B cell (primary cell): ENCODE measurements at regions not wholly inside any gene's neighbourhood (a gene's known extent, or its start where the extent isn't known, plus 50 kb on each side); places are given as distances from the start of the nearest gene placed in this dataset.

Experiments
- ATAC-seq: fragments of 200-7000 bp; cut with Tn5 transposase; one replicate; pipeline ENCODE4 v1.10.0; 2021; ENCODE audit warnings: low read depth, mild to moderate bottlenecking, moderate number of reproducible peaks, moderate library complexity
- CTCF ChIA-PET: fragments of 350-600 bp; sonication (Branson Sonifier 250); formaldehyde crosslinking; loops from one replicate; lab custom pipeline; 2021; ENCODE audit warnings: antibody characterized with exemption, inconsistent platforms; lab: Charles Lee
- POLR2A ChIA-PET: fragments of 350-600 bp; sonication (Branson Sonifier 250); formaldehyde crosslinking; loops from one replicate; lab custom pipeline; 2021; ENCODE audit warnings: antibody characterized with exemption; lab: Charles Lee
- DNase-seq: peaks from one replicate; pipeline ENCODE4 v3.0.0; 2013
- H2AFZ ChIP-seq: 2 replicates; pipeline ENCODE4 v1.6.1; 2012; ENCODE audit warnings: mild to moderate bottlenecking, low read depth, low read length; ENCODE audit not compliant: insufficient read depth, poor library complexity, severe bottlenecking
- H3K27ac ChIP-seq, 2 donors: 1 replicate in 1 of 2; 2 replicates in 1 of 2; pipeline ENCODE4 v1.5.1; 2012 to 2013; ENCODE audit warnings: low read length in 2 of 2, mild to moderate bottlenecking in 2 of 2, moderate library complexity in 1 of 2
- H3K27me3 ChIP-seq, 4 experiments: fragments of 200-600 bp in 1 of 4; sonication (generic) in 1 of 4; replicated peaks in 1 of 4; 1 replicate in 2 of 4; 2 replicates in 2 of 4; pipeline versions ENCODE4 v1.6.1 to v1.7.0; 2013 to 2016; ENCODE audit warnings: low read length in 3 of 4, mild to moderate bottlenecking in 2 of 4, mixed read lengths in 1 of 4, moderate library complexity in 1 of 4; ENCODE audit not compliant: insufficient read depth in 4 of 4, control insufficient read depth in 3 of 4; ENCODE audit errors: control extremely low read depth in 1 of 4
- H3K36me3 ChIP-seq, 2 experiments: replicated peaks in 1 of 2; 1 replicate in 1 of 2; 2 replicates in 1 of 2; pipeline versions ENCODE4 v1.6.1 to v1.7.1; 2013; ENCODE audit warnings: low read length in 1 of 2; ENCODE audit not compliant: insufficient read depth in 2 of 2, control insufficient read depth in 1 of 2; ENCODE audit errors: control extremely low read depth in 1 of 2, extremely low read depth in 1 of 2
- H3K4me1 ChIP-seq, 2 donors: fragments of 200-600 bp in 1 of 2; sonication (generic) in 1 of 2; 1 replicate in 1 of 2; 2 replicates in 1 of 2; pipeline versions ENCODE4 v1.5.1 to v1.6.1; 2013 to 2017; ENCODE audit warnings: low read length in 2 of 2; ENCODE audit not compliant: control insufficient read depth in 2 of 2, insufficient read depth in 2 of 2
- H3K4me2 ChIP-seq: replicated peaks from 2 replicates; pipeline ENCODE3; 2012; ENCODE audit warnings: mild to moderate bottlenecking, low read depth, low read length; ENCODE audit not compliant: poor library complexity, severe bottlenecking
- H3K4me3 ChIP-seq, 5 experiments: fragments of 200-600 bp in 1 of 5; sonication (generic) in 1 of 5; 1 replicate in 3 of 5; 2 replicates in 2 of 5; pipeline versions ENCODE4 v1.5.1 to v1.7.0; 2011 to 2016; ENCODE audit warnings: low read length in 4 of 5, mild to moderate bottlenecking in 4 of 5, low read depth in 2 of 5, control low read depth in 1 of 5, moderate library complexity in 1 of 5; ENCODE audit not compliant: insufficient read depth in 1 of 5; ENCODE audit errors: control extremely low read depth in 1 of 5, extremely low read depth in 1 of 5
- H3K79me2 ChIP-seq: fragments of 200-600 bp; sonication (generic); one replicate; pipeline ENCODE4 v1.6.0; 2016; ENCODE audit warnings: low read length; ENCODE audit not compliant: control insufficient read depth, insufficient read depth
- H3K9ac ChIP-seq: fragments of 200-600 bp; sonication (generic); 2 replicates; pipeline ENCODE4 v1.6.1; 2017; ENCODE audit warnings: mild to moderate bottlenecking, low read length, moderate library complexity
- H3K9me3 ChIP-seq, 3 donors: one replicate each; pipeline versions ENCODE4 v1.6.1 to v1.7.1; 2013; ENCODE audit warnings: low read length in 2 of 3; ENCODE audit not compliant: control insufficient read depth in 2 of 3, insufficient read depth in 1 of 3; ENCODE audit errors: control extremely low read depth in 1 of 3
- H4K20me1 ChIP-seq: 2 replicates; pipeline ENCODE4 v1.6.0; 2012; ENCODE audit warnings: mild to moderate bottlenecking, low read length; ENCODE audit not compliant: insufficient read depth, control insufficient read depth, poor library complexity, severe bottlenecking
- H3K27ac Mint-ChIP-seq: one replicate; pipeline ENCODE4 v1.8.0; 2021; ENCODE audit warnings: mixed read lengths
- H3K27me3 Mint-ChIP-seq: one replicate; pipeline ENCODE4 v1.8.0; 2021; ENCODE audit warnings: mixed read lengths
- H3K4me1 Mint-ChIP-seq: one replicate; pipeline ENCODE4 v1.8.0; 2021; ENCODE audit warnings: mixed read lengths
- H3K4me3 Mint-ChIP-seq: one replicate; pipeline ENCODE4 v1.8.0; 2021; ENCODE audit warnings: mixed read lengths
- H3K9me3 Mint-ChIP-seq: one replicate; pipeline ENCODE4 v1.8.0; 2022; ENCODE audit warnings: mixed read lengths; ENCODE audit not compliant: insufficient read depth
- CTCF ChIP-seq: fragments of 200-600 bp; IDR thresholded peaks from one replicate; pipeline ENCODE4 v1.8.0; 2022; ENCODE audit warnings: antibody characterized with exemption, mild to moderate bottlenecking
- EZH2 ChIP-seq: IDR thresholded peaks from 2 replicates; pipeline ENCODE4 v1.6.1; 2012; ENCODE audit warnings: borderline replicate concordance, low read depth, mild to moderate bottlenecking, moderate library complexity, low read length; ENCODE audit not compliant: insufficient read depth, poor library complexity, severe bottlenecking
- WGBS: methylation state at CpG from one replicate; pipeline ENCODE4 v1.1.5; 2013; ENCODE audit warnings: missing lambda C conversion rate; ENCODE audit not compliant: insufficient coverage; 5-methylcytosine and 5-hydroxymethylcytosine counted together
- intact Hi-C: fragments of 100-400 bp; cut with micrococcal nuclease; formaldehyde crosslinking; loops from one replicate; pipeline ENCODE4 v1.10.0; 2022

GRCh38 chr6:4342407-4343137 is 207.2 kb upstream of the ECI2 start:
- ChIA-PET CTCF (no interaction called here), POLR2A (no interaction called here)
- no peak for DNase-seq
- Histone ChIP-seq H3K4me1 (no peaks in the 10 kb centered on the region), H3K27ac (no peak overlapping the region), H3K4me3 (no peak overlapping the region), H3K4me2 (no peak overlapping the region), H3K27me3 (peaks cover 0 to 5% (median 0%) of the 10 kb centered on the region in 4 experiments), H4K20me1 (no peaks in the 10 kb centered on the region), H3K79me2 (no peaks in the 10 kb centered on the region), H3K9ac (no peak overlapping the region), H2AFZ (no peak overlapping the region), H3K9me3 (no peaks in the 10 kb centered on the region), H3K36me3 (no peaks in the 10 kb centered on the region)
- no peaks in the 10 kb centered on the region for H3K9me3 Mint-ChIP-seq
- no peak overlapping the region for H3K27ac Mint-ChIP-seq
- no peaks in the 10 kb centered on the region for H3K4me1 Mint-ChIP-seq
- H3K27me3 Mint-ChIP-seq = peaks cover 3% of the 10 kb centered on the region
- 77% methylated on average over 3 of the region's 4 CpGs for WGBS
- intact Hi-C loops = no loop called here
- ATAC-seq = no peak
- H3K4me3 Mint-ChIP-seq = no peak overlapping the region
- TF ChIP-seq EZH2 = no peak
- no peak for TF ChIP-seq CTCF

- no peak for TF ChIP-seq CTCF
- DNase-seq = no peak
- ChIA-PET POLR2A (no interaction called here), CTCF (no interaction called here)
- Histone ChIP-seq H3K36me3 (no peaks in the 10 kb centered on the region), H3K27ac (no peak overlapping the region), H3K4me1 (no peaks in the 10 kb centered on the region), H3K9ac (no peak overlapping the region), H4K20me1 (no peaks in the 10 kb centered on the region), H3K4me3 (no peak overlapping the region), H3K27me3 (peaks cover 0 to 2% (median 0%) of the 10 kb centered on the region in 4 experiments), H3K4me2 (no peak overlapping the region), H3K9me3 (no peaks in the 10 kb centered on the region), H2AFZ (no peak overlapping the region), H3K79me2 (no peaks in the 10 kb centered on the region)
- Mint-ChIP-seq H3K27ac (no peak overlapping the region), H3K4me3 (no peak overlapping the region), H3K4me1 (peaks cover 5% of the 10 kb centered on the region), H3K27me3 (peaks cover 3% of the 10 kb centered on the region), H3K9me3 (no peaks in the 10 kb centered on the region)
- WGBS = 96% methylated on average over 3 of the region's 5 CpGs
- no peak for ATAC-seq
- intact Hi-C loops = no loop called here
Measured at GRCh38 chr6:4341078-4341797, 205.9 kb upstream of the ECI2 start.
